HL-60/S4 treated with phorbol 12-myristate 13-acetate at 8.2 ng/mL for 4 days and 3 days (cell line): ENCODE measurements at regions not wholly inside any gene's neighbourhood (a gene's known extent, or its start where the extent isn't known, plus 50 kb on each side); places are given as distances from the start of the nearest gene placed in this dataset.
"Not testable (repeated sequence)": the region's sequence is repeated elsewhere in the genome, so short reads cannot be mapped to it uniquely, and the experiment has no call there.

Experiments used
- in situ Hi-C: fragments of 300-500 bp; cut with MboI; formaldehyde crosslinking; loops from 2 replicates; pipeline ENCODE4 v1.15.0; 2022; ENCODE audit warnings: low sequenced_read_pairs

- in situ Hi-C loops, result no loop called here
Observed at GRCh38 chr2:225814554-225814953, 415.0 kb downstream of the NYAP2 start.

GRCh38 chr2:225806105-225806504, 406.6 kb downstream of the NYAP2 start:
- in situ Hi-C loops, result no loop called here

- in situ Hi-C loops, result not testable (repeated sequence)
Observed at GRCh38 chr2:225802076-225802475, 402.6 kb downstream of the NYAP2 start.

- in situ Hi-C loops, result no loop called here
Observed at GRCh38 chr2:225797394-225797793, 397.9 kb downstream of the NYAP2 start.

- in situ Hi-C loops, result no loop called here
Observed at GRCh38 chr2:225794652-225795400, 395.3 kb downstream of the NYAP2 start.

GRCh38 chr2:225793736-225794550, 394.4 kb downstream of the NYAP2 start:
- in situ Hi-C loops, result no loop called here

- in situ Hi-C loops, result no loop called here
Observed at GRCh38 chr2:225788571-225789094, 389.1 kb downstream of the NYAP2 start.

- in situ Hi-C loops, result no loop called here
Observed at GRCh38 chr2:225787497-225787896, 388.0 kb downstream of the NYAP2 start.

- in situ Hi-C loops, result no loop called here
Observed at GRCh38 chr2:225781991-225782390, 382.5 kb downstream of the NYAP2 start.

- in situ Hi-C loops, result no loop called here
Observed at GRCh38 chr2:225781145-225781544, 381.6 kb downstream of the NYAP2 start.

GRCh38 chr2:225779829-225780228, 380.3 kb downstream of the NYAP2 start:
- in situ Hi-C loops, result no loop called here

- in situ Hi-C loops, result no loop called here
Observed at GRCh38 chr2:225773148-225773547, 373.6 kb downstream of the NYAP2 start.

- in situ Hi-C loops, result no loop called here
Observed at GRCh38 chr2:225771701-225772100, 372.2 kb downstream of the NYAP2 start.

GRCh38 chr2:225768741-225769140, 369.2 kb downstream of the NYAP2 start:
- in situ Hi-C loops, result no loop called here

GRCh38 chr2:225766431-225766830, 366.9 kb downstream of the NYAP2 start:
- in situ Hi-C loops, result no loop called here

- in situ Hi-C loops, result no loop called here
Observed at GRCh38 chr2:225765820-225766219, 366.3 kb downstream of the NYAP2 start.

- in situ Hi-C loops, result no loop called here
Observed at GRCh38 chr2:225764346-225764745, 364.8 kb downstream of the NYAP2 start.

GRCh38 chr2:225763711-225764110, 364.2 kb downstream of the NYAP2 start:
- in situ Hi-C loops, result no loop called here

- in situ Hi-C loops, result no loop called here
Observed at GRCh38 chr2:225761396-225761795, 361.9 kb downstream of the NYAP2 start.

GRCh38 chr2:225757248-225757647, 357.7 kb downstream of the NYAP2 start:
- in situ Hi-C loops, result no loop called here

GRCh38 chr2:225756198-225756597, 356.7 kb downstream of the NYAP2 start:
- in situ Hi-C loops, result no loop called here

GRCh38 chr2:225748609-225749008, 349.1 kb downstream of the NYAP2 start:
- in situ Hi-C loops, result no loop called here
